Epithelial cell of proximal tubule (primary cell): ENCODE measurements at regions not wholly inside any gene's neighbourhood (a gene's known extent, or its start where the extent isn't known, plus 50 kb on each side); places are given as distances from the start of the nearest gene placed in this dataset.

Source experiments
- DNase-seq: peaks from one replicate; pipeline ENCODE4 v3.0.0-alpha.2; 2011; ENCODE audit warnings: low read depth
- H3K4me3 ChIP-seq: 2 replicates; pipeline ENCODE4 v1.5.1; 2011; ENCODE audit warnings: low read depth, mild to moderate bottlenecking, low read length
- TF ChIP-seq, protein P1 (sequence below): conservative IDR thresholded peaks from 2 replicates; pipeline ENCODE4 v1.5.1; 2012; ENCODE audit warnings: low read depth, mild to moderate bottlenecking, low read length

DNA sequence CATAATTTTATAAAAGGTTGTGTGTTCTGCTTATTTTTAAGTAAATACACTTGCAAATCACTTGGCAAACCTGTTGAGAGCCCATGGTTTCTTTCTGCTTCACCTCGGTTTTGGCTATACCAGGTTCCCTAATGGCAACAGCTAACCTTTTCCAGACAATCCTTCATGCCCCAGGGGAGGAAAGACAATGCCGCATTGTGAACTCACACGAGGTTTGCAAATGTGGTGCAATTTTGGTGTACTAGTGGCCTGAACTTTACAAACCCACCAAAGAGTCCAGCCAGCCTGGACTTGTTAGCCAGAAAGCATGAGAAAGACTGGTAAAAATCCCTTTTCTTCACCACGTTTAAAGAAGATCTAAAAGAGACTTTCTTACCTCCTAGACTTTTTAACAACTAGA, 84.8 kb upstream of the SOX4 start:
- TF ChIP-seq, protein P1, sequence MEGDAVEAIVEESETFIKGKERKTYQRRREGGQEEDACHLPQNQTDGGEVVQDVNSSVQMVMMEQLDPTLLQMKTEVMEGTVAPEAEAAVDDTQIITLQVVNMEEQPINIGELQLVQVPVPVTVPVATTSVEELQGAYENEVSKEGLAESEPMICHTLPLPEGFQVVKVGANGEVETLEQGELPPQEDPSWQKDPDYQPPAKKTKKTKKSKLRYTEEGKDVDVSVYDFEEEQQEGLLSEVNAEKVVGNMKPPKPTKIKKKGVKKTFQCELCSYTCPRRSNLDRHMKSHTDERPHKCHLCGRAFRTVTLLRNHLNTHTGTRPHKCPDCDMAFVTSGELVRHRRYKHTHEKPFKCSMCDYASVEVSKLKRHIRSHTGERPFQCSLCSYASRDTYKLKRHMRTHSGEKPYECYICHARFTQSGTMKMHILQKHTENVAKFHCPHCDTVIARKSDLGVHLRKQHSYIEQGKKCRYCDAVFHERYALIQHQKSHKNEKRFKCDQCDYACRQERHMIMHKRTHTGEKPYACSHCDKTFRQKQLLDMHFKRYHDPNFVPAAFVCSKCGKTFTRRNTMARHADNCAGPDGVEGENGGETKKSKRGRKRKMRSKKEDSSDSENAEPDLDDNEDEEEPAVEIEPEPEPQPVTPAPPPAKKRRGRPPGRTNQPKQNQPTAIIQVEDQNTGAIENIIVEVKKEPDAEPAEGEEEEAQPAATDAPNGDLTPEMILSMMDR: no peak

DNA sequence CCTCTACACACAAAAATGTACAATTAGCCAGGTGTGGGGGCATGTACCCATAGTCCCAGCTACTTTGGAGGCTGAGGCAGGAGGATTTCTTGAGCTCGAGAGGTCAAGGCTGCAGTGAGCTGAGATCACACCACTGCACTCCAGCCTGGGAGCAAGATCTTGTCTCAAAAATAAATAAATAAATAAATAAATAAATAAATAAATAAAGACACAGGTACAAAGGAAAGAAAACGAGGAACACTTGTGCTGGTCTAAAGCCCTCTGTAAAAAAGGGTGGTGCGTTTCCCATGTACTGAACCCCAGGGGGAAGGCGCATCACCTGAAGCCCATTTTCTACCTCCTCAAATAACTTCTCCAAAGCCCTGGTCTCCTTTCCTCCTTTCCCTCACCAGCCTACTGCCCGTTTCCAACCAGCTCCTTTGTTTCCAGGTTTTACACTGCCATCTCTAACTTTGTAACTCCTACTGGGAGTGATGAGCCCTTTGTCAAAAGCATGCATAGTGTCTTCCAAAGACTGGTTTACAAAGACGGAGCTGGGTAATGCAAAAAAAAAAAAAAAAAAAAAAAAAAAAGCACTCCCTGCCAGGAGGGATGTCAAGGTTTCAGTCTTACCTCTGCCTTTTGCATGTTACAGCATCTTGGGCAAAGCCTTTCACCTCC, 81.5 kb upstream of the SOX4 start:
- TF ChIP-seq, protein P1: no peak
- H3K4me3 ChIP-seq: no peak overlapping the region
- DNase-seq: no peak

More for the DNA sequence above, 84.8 kb upstream of the SOX4 start:
- H3K4me3 ChIP-seq: no peak overlapping the region
- no peak for DNase-seq

DNA sequence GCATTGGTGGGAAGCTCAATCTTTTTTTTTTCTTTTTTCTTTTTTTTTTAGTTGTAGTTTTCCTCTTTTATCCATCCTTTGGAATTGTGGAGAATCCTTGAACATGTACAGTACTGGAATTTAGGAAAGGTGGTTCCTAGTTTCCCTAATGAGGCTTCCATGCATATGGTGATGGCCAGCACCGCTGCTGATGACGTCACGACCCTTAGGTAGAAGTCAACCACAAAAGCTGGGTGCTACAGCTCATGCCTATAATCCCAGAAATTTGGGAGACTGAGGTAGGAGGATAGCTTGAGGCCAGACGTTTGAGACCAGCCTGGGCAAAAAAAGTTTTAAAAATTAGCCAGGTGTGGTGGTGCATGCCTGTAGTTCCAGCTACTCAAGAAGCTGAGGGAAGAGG, 79.3 kb upstream of the SOX4 start:
- DNase-seq: no peak
- TF ChIP-seq, protein P1: no peak
- H3K4me3 ChIP-seq: no peak overlapping the region

DNA sequence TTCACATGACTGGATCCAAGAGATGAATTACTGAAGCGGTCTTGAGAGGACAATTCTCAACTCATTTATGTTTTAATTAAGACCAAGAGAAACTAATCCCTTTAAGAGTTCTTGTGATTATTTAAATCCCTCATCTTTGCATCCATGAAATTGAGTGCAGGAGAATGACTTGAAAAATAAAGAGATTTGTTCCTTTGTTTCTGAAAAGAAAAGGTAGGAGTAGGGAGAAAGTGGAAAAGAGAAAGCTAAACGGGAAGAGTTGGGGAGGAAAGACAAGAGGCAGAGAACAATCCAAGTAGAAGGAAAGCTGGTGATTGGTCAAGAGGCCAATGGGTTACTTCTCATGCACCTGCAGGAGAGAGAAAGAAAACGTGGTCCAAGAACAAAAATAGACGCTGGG, 75.2 kb upstream of the SOX4 start:
- no peak overlapping the region for H3K4me3 ChIP-seq
- TF ChIP-seq, protein P1: no peak
- no peak for DNase-seq

DNA sequence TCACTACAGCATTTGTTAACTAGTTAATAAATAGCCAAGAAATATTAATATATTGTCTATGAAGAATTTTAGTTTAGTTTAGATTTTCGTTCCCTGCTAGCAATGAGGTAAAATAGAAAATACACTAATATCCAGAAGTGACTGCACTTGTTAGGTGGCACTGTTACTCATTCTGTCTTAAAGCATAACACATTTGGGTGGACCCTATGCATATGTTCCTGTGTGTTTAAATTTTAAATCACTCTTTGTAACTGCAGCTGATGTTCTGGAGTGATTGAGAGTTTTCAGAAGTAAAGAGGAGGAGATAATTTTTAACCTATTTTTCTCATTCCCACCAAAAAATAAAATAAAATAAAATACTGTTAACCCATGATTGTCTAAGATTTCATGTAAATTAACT, 73.9 kb upstream of the SOX4 start:
- TF ChIP-seq, protein P1: no peak
- no peak overlapping the region for H3K4me3 ChIP-seq
- DNase-seq: no peak

DNA sequence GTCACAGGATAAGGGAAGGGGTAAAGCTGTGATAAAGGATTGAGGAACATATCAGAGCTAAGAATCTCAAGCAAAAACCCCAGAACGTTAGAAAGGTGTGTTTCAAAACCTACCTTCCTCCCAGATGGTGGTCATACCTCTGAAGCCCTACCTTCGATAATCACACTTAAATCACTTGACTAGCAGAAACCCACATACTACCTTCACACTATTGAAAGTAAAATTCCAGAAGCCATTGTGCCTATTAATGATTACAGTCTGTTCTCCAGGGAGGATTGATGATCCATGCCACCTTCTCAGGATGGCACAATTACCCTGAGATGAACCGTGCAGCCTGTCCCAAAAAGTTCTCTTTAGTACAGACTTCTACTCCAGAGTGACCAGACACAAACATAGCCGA, 72.3 kb upstream of the SOX4 start:
- no peak for DNase-seq
- no peak overlapping the region for H3K4me3 ChIP-seq
- TF ChIP-seq, protein P1: no peak

DNA sequence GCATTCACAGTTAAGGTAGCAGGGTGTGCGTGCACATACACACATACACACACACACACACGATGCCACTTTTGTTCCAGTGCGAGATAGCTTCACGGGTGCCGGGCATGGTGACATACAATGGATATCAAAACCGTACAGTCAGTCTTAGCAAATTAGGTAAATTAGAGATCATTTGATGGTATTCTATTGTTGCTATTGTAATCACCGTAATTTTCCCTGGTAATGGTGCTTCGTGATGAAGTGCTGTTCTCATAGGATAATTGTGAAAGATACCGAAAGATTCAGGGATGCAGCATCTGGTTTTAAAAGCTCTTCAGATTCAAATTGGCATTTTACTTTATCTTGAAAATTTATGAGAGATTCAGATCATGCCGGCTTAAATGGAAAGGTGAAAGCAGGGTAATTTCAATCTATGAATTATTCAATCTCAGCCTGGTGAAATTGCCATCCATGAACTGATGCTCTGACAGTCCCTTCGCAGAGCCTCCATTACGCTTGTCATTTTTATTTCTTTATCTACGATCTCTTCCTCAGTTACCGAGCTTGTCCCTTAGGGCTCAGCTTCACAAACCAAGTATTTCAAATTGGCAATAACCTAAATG, 71.3 kb upstream of the SOX4 start:
- DNase-seq: no peak
- TF ChIP-seq, protein P1: no peak
- no peak overlapping the region for H3K4me3 ChIP-seq
